GM19324 (cell line): ENCODE measurements at regions not wholly inside any gene's neighbourhood (a gene's known extent, or its start where the extent isn't known, plus 50 kb on each side); places are given as distances from the start of the nearest gene placed in this dataset.

Experiments
- ATAC-seq: cut with Tn5 transposase; IDR thresholded peaks from one replicate; pipeline ENCODE4 v1.9.1; 2021; ENCODE audit warnings: mild to moderate bottlenecking, moderate library complexity; ENCODE audit not compliant: unreplicated experiment, low FRiP score

DNA sequence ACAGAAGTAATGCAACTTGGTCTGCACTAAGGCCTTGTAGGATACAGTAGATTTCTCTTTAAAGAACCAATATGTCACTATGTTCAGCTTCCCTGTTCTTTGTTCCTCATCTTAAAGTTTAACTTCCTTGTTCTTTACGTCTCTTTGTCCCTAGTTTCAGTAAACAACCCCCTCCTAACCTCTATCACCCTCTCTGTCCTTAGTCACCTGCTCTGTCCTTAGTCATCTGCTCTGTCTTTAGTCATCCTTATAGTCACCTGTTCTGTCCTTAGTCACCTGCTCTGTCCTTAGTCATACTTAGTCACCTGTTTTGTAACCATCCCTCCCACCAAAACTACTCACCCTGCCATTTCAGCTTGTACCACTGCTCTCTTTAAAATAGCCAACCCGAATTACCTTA is 144.6 kb upstream of the TMEM106B start:
- ATAC-seq, result no peak

DNA sequence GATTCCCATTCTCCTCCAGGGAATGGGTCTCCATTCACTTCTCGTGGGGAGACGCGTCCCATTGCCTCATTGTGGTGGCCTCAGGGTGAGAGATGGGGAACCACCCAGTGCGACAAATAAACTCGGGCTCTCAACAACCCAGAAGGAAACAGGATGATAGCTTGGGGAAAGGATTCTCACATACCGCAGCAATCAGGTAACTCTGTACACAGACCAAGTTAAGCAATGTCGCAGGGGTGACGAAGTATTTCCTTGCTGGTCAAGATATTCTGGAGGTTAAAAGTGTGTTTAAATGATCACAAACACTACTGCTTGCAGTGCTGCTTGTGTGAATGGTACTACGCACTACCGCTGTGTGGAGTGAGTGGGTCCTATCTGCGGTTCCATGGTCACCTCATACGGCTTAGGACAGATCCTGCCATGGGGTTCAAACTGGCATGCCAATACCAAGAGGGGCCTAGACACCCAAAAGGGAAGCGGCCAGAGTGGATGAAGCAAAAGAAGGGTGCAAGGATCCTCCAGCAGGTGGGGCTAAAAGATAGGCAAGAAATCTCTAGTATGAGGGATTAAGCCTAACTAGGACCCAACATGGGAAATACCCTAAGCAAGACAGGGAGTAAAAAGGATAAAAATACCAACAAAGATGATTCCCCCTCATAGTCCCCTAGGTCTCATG is 143.8 kb upstream of the TMEM106B start:
- peak; percentile 70 for ATAC-seq

DNA sequence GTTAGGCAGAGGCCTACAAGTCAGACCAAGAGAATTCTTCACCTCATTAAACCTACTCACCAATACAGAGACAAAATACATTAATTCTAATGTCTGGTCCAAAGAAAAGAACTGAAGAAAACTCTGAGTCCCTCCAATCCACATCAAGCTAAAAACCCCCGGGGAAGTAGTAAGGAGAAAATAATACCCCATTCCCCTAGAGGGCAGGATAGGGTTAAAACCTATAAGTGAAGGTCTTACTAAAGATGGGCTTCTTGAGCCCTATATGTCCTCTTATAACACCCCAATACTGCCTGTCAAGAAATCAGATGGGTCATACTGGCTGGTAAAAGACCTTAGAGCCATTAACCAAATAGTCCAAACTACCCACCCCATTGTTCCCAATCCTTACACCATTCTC is 141.3 kb upstream of the TMEM106B start:
- no peak for ATAC-seq

DNA sequence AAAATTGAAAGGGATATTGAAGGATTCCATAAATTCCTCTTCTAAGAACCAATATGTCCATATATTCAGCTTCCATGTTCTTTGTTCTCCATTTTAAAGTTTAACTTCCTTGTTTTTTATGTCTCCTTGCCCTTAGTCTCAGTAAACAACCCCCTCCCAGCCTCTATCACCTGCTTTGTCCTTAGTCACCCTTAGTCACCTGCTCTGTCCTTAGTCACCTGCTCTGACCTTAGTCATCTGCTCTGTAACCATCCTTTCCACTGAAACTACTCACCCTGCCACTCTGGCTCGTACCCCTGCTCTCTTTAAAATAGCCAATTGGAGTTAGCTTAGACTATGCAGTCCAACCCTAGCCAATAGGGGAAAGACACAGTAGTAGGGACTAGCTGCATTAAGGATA is 136.2 kb upstream of the TMEM106B start:
- no peak for ATAC-seq

DNA sequence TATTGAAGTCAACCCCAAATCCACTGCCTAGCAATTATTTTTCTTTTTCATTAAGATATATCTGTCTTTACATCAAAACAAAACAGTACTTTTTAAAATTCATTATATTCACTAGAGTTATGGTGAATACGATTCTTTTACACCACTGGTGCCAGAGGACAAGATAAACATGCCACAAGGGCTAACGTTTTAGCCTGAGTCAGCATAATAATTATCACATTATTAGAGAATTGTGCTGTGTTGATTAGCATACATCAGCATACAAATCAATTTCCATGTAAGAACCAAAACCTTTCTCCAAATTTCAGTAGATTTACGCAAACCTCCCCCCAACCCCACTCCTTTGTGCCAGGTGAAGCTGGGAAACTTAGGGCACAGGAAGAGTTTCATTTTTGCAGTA is 131.1 kb upstream of the TMEM106B start:
- no peak for ATAC-seq

DNA sequence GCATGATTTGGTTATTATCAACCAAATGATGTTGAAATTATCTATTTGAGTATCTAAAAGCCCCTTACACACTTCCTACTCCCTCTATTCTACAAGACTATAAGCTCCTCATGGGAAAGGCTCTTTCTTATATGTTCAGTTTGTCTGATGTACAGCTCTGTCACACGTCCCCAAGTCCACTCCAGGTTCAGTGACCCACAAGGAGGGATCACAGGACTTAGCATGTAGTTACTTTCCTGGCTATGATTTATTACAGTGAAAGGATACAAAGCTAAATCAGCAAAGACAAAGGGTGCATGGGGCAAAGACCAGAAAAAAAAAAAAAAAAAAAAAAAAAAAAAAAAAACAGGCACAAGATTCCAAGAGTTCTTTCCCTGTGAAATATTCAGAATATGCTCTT is 125.6 kb upstream of the TMEM106B start:
- ATAC-seq, result no peak

DNA sequence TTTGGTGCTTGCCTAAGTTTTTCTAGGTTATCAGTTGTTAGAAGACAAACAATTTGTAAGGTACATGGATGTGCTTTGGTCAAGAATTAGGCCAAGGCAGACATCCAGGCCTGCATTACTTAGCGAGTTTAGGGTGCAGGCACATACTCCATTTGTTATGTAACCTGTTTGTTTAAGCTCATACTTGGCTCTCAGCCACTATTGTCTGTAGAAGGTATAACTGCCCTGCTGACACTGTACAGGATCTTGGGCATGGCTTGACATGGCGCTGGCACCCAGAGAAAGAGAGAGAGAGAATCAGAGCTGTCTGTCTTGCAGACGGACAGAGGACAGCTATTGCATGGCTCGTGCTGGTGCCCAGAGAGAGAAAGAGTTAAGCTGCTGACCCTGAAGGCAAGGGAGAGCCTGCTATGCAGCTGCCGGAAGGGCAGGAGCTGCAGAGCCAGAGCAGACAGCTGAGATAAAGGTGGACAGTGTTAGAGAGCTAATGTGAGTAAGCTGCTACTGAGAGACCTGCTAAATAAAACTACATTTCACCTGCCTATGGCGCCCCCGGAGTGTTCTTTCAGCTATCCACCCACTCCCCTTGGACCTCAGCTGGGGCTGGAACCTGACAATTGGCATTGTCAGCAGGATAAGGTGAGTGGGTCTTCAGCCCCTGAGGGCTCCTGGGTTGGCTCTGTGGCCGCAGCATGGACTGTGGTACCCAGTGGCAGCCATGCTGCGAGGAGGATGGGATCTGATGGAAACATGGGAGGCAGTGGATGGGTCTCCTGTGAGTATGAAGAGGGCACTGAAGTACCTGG is 120.9 kb upstream of the TMEM106B start:
- no peak for ATAC-seq

DNA sequence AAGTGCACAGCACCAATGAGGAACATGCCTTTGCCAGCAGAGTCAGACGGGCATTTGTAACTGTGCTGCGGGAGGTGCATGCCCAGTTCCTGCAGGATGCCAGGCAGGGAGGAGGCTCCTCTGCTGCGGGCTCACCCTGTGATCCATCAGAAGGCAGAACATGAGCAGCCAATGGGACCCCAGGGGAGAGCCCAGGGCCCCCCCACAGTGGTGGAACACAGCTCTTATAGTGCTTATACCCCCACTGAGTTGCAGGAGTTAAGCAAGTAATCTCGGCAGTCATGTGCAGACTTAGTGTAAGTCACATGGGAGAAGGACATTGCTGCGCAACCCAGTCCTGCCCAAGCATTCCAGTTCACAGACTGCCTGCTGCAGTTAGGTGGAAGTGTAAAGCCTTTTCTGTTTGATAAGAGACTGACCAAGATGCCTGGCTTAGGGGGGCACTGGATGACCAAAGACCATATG is 120.3 kb upstream of the TMEM106B start:
- ATAC-seq, result no peak

DNA sequence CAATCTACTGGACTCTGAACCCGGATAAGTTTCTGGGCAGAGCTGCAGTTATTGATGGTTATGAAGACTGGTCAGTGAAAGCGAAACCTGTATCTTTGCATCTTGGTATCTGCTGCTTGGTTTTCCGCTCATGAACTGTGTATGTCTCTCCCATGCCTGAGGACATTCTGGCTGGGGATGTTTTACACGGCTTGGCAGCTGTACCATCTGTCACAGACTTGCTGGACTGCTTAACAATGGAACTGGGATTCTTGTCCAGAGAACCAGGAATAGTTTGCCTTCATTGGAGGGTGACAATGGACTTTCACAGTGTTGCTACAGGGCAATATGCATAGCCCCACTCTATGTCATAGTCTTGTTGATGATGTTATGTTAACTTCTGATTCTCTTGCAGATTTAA is 119.9 kb upstream of the TMEM106B start:
- ATAC-seq, result no peak

DNA sequence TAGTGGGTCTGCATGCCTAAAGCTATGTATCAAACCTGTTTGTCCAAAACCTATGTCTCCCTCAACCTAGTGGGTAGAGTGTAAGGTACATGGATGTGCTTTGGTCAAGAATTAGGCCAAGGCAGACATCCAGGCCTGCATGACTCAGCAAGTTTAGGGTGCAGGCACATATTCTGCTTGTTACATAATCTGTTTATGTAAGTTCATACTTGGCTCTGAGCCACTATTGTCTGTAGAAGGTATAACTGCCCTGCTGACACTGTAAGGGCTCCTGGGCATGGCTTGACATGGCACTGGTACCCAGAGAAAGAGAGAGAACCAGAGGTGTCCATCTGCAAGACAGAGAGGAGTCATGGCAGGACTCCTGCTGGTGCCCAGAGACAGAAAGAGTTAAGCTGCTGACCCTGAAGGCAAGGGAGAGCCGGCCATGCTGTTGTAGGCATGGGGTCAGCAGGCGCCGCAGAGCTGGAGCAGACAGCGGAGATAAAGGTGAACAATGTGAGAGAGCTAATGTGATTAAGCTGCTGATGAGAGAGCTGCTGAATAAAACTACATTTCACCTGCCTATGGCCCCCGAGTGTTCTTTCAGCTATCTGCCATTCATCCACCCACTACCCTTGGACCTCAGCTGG is 118.5 kb upstream of the TMEM106B start:
- no peak for ATAC-seq

DNA sequence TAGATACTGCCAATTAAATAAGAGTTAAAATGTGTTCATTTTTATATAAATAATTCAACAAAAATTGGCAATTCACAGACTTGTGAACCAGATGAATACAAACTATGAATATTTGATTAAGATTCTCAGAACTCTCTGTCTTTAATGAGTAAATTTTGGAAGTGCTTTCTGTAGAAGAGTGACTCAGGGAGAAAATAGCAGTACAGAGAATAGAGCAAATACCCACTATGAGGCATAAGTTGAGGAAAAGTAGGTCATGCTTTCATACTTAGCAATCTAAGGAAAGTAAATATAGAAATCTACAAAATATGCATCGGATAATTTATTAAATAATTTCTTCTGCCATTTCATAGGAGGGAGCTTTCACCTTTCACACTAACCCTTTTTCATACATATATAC is 117.7 kb upstream of the TMEM106B start:
- no peak for ATAC-seq

DNA sequence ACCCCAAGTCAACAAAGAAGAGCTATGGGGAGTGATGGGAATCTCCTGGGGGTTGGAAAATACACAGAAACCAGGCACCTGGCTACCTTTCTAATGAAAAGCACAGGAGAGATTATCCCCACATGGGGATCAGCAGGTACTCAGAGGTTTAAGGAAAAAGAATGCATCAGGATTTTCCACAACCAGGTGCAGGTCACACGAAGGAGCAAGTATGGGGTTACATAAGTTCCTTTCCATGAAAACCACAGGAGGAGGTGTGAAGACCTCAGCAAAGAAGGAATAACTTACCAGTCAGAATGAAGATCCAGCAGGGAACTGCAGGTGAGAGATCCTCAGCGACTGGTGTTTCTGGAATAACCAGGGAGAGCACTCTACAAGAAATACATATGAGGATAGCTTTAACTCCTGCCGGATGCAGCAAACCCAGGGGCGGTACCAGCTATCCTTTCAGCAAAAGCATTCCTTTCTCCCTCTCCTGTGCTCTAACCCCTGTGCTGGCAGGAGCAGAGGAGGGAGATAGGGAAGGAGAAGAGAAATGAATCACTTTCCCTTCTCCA is 116.7 kb upstream of the TMEM106B start:
- ATAC-seq, result no peak

DNA sequence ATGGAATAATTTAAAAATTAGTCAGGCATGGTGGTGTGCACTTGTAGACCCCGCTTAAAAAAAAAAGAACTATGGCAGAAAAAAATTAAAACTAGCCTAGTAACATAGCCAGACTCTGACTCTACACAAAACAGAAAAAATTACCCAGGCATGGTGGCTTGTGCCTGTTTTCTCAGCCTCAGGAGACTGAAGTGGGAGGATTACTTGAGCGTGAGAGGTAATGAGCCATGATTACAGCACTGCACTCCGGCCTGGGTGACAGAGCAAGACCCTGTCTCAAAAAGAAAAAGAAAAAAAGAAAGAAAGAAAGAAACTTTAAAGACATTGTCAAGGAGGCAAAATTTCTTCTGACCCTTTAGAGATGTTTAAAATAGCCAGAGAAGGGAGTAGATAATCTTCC is 109.0 kb upstream of the TMEM106B start:
- ATAC-seq, result no peak

DNA sequence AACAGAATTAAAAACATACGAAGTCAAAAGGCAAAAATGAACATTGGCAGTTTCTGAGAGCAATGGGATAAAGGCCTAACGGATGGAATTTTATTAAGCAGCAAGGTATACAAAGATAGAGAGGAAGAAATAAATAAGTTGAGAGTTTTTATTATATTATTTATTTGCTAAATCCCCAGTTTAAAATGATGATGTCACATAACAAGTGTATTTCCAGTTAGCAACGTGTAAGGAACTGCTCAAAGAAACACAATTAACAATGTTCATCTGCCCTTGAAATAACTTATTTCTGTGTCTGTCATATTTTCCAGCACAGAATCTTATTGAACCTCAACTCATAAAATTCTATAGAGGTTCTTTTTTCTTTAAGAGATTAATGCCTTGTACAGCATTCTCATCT is 108.6 kb upstream of the TMEM106B start:
- ATAC-seq, result no peak

DNA sequence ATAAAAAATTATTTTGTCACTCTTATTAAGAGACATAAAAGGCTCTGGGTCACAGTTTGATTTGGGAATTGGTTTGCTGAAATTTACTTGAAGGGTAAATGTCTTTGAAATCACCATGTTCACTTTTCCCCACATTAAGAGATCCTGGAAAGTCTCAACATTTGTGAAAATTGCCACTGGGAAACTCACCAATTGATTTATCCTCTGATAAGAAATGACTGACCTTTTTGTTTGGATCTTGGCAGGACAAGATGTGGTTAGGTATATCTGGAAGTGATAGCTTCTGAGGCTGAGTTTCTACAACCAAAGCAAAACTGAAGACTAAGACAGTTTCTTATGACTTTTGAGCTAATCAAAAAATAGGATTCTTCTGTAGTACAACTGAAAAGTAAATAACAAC is 107.1 kb upstream of the TMEM106B start:
- no peak for ATAC-seq

DNA sequence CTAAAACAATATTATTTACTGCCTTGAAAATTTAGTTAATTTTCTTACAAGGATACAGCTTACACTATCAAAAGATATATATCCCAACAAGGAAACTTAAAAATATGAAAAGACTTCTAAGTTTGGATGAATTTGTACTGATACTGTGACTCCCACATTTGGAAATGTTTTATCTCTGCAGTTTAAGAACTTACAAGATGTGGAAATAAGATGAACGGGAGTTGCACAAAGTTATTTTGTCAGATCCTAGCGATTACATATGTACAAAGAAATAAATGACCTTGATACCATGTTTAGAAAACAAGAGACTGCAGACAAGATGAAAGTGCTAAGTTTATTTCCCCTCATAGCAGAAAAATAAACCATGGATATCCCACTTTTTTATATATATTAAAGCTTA is 103.7 kb upstream of the TMEM106B start:
- ATAC-seq, result no peak

DNA sequence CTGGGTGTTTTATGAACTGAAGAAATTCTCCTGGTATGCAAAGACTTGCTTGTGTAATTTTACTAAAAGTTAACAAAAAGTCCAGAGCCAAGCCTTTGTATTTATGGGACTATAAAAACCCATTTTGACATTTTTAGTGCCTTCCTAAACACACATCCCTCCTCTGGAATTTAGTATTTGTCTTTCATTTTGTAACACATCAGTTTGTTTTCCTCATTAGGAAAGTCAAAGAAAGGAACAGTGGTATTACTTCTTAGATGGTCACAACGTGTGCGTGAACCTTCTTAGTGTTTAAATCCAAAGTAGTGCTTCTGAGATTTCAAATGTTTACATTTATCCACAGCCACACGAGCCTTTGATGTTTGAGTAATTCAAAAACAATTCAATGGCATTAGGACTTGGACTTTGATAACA is 103.2 kb upstream of the TMEM106B start:
- no peak for ATAC-seq

DNA sequence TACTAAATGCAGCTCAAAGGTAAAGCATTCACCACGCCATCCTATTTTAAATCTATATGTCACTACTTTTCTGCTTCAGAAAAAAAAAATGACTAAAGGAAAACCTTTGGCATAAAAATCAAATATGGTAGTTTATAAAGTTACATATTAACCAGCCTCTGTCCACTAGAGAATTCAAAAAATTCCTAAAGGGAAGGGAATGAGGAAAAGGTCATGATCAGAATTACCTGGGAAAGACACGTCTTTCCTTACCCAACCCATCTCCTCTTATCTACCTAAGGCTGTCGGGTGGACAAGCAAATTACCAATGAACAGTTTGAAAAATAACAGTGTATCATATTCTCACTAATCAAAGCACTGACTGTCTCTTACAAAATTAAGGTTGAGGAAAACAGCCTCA is 100.7 kb upstream of the TMEM106B start:
- ATAC-seq, result no peak

DNA sequence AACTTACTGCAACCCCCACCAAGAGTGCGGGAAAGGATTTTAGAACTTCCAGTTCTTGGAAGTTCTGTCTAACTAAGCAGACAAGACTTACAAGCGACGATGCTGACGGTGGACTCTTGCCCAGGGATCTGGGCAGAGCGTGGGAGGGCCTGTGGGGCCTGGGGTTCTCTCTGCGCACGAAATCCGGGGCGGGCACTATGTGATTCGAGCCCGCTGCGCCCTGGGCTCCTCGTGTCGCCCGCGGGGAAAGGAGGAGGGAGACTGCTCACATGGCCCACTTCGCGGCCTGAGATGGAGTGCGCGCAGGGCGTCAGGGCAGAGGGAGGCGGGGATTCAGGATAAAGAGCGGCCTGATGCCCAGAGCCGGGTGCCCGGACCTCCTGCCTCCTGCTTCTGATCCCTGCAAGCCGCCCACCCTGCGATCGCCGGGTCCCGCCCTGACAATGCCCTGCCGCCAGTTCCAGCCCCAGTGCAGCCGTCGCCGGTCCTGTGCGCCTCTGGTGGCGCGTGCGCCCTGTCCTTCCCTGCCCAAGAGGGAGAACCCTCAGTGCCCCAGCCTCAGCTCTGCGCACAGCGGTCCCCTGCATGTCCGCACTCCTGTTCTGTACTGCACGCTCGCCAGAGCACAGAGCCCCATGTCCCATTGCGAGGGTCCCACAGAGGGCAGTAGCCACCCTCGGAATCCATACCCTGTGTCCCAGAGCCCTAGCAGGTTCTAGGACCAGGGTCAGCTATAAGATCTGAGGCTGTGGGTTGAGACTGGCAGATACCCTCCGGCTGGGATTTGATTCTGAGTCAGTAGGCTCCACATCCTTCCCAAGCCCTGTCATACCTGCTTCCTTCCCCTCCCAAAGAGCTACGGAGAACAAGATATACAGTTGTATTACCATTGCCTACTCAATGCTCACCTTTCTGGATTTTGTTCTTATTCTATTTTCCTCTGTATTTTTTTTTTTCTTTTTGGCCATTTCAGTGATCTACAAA is 99.4 kb upstream of the TMEM106B start:
- no peak for ATAC-seq

DNA sequence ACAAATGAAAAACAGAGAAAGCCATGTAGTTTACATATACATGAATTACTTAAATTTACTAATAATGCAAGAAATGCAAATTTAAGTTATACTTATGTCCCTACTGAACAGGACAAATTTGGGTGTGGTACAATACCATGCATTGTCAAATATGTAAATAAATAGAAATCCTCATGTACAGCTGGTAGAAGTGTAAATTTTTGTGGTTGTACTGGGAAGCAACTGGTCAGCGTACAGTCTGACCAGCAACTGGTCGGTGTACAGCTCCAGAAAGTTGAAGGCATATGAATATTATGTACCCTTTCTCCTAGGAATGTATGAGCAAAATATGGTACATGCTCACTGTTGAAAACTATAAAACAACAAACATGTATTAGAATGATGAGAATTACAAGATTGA is 93.9 kb upstream of the TMEM106B start:
- ATAC-seq, result no peak
